ENCODE measurements at regions not wholly inside any gene's neighbourhood (a gene's known extent, or its start where the extent isn't known, plus 50 kb on each side); places are given as distances from the start of the nearest gene placed in this dataset.

- H3K4me3 ChIP-seq, result no peak overlapping the region
- WGBS, 2 donors, result 34 to 35% methylated on average over 8 to 12 of the region's 12 CpGs
- no peaks in the 10 kb centered on the region for H3K27me3 ChIP-seq
- ATAC-seq (ENCODE audit: low FRiP score in 2 of 2) (no peak), DNase-seq (no peak)
- no peak overlapping the region for H3K27ac ChIP-seq
- peaks cover 0 to 16% (median 9%) of the 10 kb centered on the region in 4 donors for H3K9me3 ChIP-seq
- no peaks in the 10 kb centered on the region for H3K36me3 ChIP-seq
- no peak for TF ChIP-seq POLR2A (IDR thresholded peaks at IDR 0.05)
- no peak for TF ChIP-seq CTCF (IDR thresholded peaks at IDR 0.05)
- no peak for TF ChIP-seq POLR2AphosphoS5 (IDR thresholded peaks at IDR 0.05)
- no peak for TF ChIP-seq EP300 (IDR thresholded peaks at IDR 0.05)
- no peaks in the 10 kb centered on the region for H3K4me1 ChIP-seq
Measured at GRCh38 chr5:3394891-3395599, 200.6 kb upstream of the IRX1 start.

- H3K27ac ChIP-seq, result no peak overlapping the region
- DNase-seq, result peak in 1 of 2 donors; percentile 50
- no peaks in the 10 kb centered on the region for H3K36me3 ChIP-seq
- WGBS, 2 donors, result 68% methylated on average over 24 of the region's 24 CpGs
- H3K4me1 ChIP-seq, result no peaks in the 10 kb centered on the region
- no peak for TF ChIP-seq POLR2A (IDR thresholded peaks at IDR 0.05)
- no peak for TF ChIP-seq CTCF (IDR thresholded peaks at IDR 0.05)
- no peak for TF ChIP-seq POLR2AphosphoS5 (IDR thresholded peaks at IDR 0.05)
- no peak for TF ChIP-seq EP300 (IDR thresholded peaks at IDR 0.05)
- ATAC-seq (ENCODE audit: low FRiP score in 2 of 2), result no peak
- H3K27me3 ChIP-seq, result no peaks in the 10 kb centered on the region
- peaks cover 0 to 6% (median 3%) of the 10 kb centered on the region in 4 donors for H3K9me3 ChIP-seq
- no peak overlapping the region for H3K4me3 ChIP-seq
Measured at GRCh38 chr5:3393920-3394597, 201.6 kb upstream of the IRX1 start.

- peak in 1 of 2 donors; percentile 49 for DNase-seq
- WGBS, 2 donors, result 84 to 88% methylated on average over 22 to 27 of the region's 27 CpGs
- TF ChIP-seq EP300 (IDR thresholded peaks at IDR 0.05), result no peak
- no peak for TF ChIP-seq POLR2AphosphoS5 (IDR thresholded peaks at IDR 0.05)
- no peak for TF ChIP-seq POLR2A (IDR thresholded peaks at IDR 0.05)
- no peak for TF ChIP-seq CTCF (IDR thresholded peaks at IDR 0.05)
- ATAC-seq (ENCODE audit: low FRiP score in 2 of 2), result no peak
- peaks cover 0 to 1% (median 0%) of the 10 kb centered on the region in 4 donors for H3K9me3 ChIP-seq
- no peak overlapping the region for H3K4me3 ChIP-seq
- no peak overlapping the region for H3K27ac ChIP-seq
- no peaks in the 10 kb centered on the region for H3K4me1 ChIP-seq
- H3K27me3 ChIP-seq, result no peaks in the 10 kb centered on the region
- H3K36me3 ChIP-seq, result no peaks in the 10 kb centered on the region
Measured at GRCh38 chr5:3393122-3393919, 202.3 kb upstream of the IRX1 start.

GRCh38 chr5:3392306-3392939 lies 203.2 kb upstream of the IRX1 start:
- TF ChIP-seq POLR2AphosphoS5 (IDR thresholded peaks at IDR 0.05) (no peak), CTCF (IDR thresholded peaks at IDR 0.05) (no peak), POLR2A (IDR thresholded peaks at IDR 0.05) (no peak), EP300 (IDR thresholded peaks at IDR 0.05) (no peak)
- no peak overlapping the region for H3K27ac ChIP-seq
- H3K4me1 ChIP-seq, result no peaks in the 10 kb centered on the region
- H3K27me3 ChIP-seq, result no peaks in the 10 kb centered on the region
- no peak overlapping the region for H3K4me3 ChIP-seq
- no peaks in the 10 kb centered on the region for H3K9me3 ChIP-seq
- ATAC-seq (ENCODE audit: low FRiP score in 2 of 2), result peak in 1 of 2 donors; percentile 53
- H3K36me3 ChIP-seq, result no peaks in the 10 kb centered on the region
- DNase-seq, result peak in 1 of 2 donors; percentile 42
- WGBS, 2 donors, result 60 to 67% methylated on average over 2 to 5 of the region's 6 CpGs
